Dedifferentiated amniotic fluid mesenchymal stem cell (primary cell): ENCODE measurements at regions not wholly inside any gene's neighbourhood (a gene's known extent, or its start where the extent isn't known, plus 50 kb on each side); places are given as distances from the start of the nearest gene placed in this dataset.
"Not testable (repeated sequence)": the region's sequence is repeated elsewhere in the genome, so short reads cannot be mapped to it uniquely, and the experiment has no call there.

Source experiments
- DNase-seq: peaks from one replicate; pipeline ENCODE4 v3.0.0-alpha.2; 2016; ENCODE audit errors: extremely low spot score

DNA sequence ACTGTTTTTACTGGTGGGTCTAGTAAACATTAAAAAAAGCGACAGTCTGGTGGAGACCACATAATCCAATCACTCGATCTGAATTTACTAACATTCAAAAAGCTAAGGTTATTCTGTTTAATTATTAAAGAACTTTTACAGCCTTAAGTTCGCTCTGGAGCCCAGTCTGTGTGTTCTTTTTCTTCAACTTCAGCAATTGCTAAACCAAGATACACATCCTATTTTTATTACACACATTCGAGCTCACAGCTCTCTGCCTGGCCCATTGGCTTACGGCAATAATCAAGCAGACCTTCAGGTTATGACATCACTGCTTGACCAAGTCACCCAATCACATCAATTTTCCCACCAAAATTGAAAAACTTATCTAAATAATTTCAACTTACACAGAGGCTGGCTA is 57.4 kb upstream of the PRSS16 start:
- no peak for DNase-seq

DNA sequence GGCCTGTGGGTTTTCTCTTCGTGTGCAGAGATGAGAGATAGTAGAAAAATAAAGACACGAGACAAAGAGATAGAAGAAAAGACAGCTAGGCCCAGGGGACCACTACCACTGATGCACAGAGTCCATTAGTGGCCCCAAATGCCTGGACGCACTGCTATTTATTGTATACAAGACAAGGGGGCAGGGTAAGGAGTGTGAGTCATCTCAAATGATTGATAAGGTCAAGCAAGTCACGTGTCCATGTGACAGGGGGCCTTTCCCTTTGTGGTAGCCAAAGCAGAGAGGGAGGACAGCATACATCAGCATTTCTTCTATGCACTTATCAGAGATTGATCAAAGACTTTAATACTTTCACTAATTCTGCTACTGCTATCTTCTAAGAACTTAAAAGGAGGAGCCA is 53.0 kb upstream of the PRSS16 start:
- not testable (repeated sequence) for DNase-seq

DNA sequence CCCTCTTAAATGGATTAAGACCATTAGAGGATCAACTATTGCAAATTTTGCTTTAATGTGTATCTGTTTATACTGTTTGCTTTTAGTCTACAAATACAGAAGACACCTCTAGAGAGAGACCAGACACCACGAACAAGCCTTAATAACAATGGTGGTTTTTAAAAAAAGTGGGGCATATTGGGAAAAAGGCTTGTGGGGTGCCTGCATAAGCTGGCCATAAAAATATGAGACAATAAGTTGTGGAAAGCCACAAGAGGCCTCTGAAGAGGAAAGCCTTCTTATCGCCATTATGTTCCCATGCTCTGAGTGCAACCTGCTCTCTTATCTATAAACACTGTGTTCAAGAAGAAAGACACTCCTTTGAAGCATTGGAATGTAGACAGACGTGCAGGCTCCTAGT is 52.0 kb upstream of the PRSS16 start:
- not testable (repeated sequence) for DNase-seq
